K562 (cell line): ENCODE measurements at regions not wholly inside any gene's neighbourhood (a gene's known extent, or its start where the extent isn't known, plus 50 kb on each side); places are given as distances from the start of the nearest gene placed in this dataset.

Experiments used
- ATAC-seq: fragments of 200-7000 bp; cut with Tn5 transposase; 3 replicates; pipeline ENCODE4 v1.9.1; 2020; ENCODE audit warnings: moderate library complexity
- BruUV-seq: library from RNA; stranded (reverse); fragments of 400-500 nt; replicated peaks from 2 replicates; lab custom pipeline; 2021; lab: Mats Ljungman, UMichigan
- CTCF ChIA-PET: fragments of 300-600 bp; formaldehyde crosslinking; extraction: SDS; loops from one replicate; lab custom pipeline; 2021; ENCODE audit warnings: low intra/inter-chr PET ratio; lab: Yijun Ruan, JAX
- POLR2A ChIA-PET: fragments of 300-600, 350-650 bp; sonication (Branson Sonifier 250); formaldehyde crosslinking; extraction: SDS; loops from one replicate; lab custom pipeline; 2021; ENCODE audit warnings: antibody characterized with exemption, inconsistent platforms; lab: Yijun Ruan, JAX
- DNase-seq, 4 experiments: peaks; one replicate each; pipeline versions ENCODE4 v3.0.0 to v3.0.0-alpha.2; 2011 to 2018; ENCODE audit warnings: low spot score in 3 of 4, mixed read lengths in 3 of 4; ENCODE audit errors: extremely low read depth in 1 of 4
- FAIRE-seq: peaks from 2 replicates; lab custom pipeline; 2011; peaks lifted over from hg19 to GRCh38; lab: Jason Lieb, UNC
- H2AFZ ChIP-seq: 2 replicates; pipeline ENCODE4 v1.6.0; 2011; ENCODE audit warnings: low read depth, low read length, control low read depth, inconsistent platforms
- H3K27ac ChIP-seq: fragments of 200-600 bp; 3 replicates; pipeline ENCODE4 v1.8.0; 2011; ENCODE audit warnings: low read depth, mild to moderate bottlenecking, control low read depth, inconsistent platforms, low read length, moderate library complexity, mixed read lengths; ENCODE audit errors: extremely low read depth
- H3K27me3 ChIP-seq, 2 experiments: fragments of 300-600 bp in 1 of 2; 2 replicates in 1 of 2; 3 replicates in 1 of 2; pipeline versions ENCODE4 v1.6.0 to v1.8.0; 2011; ENCODE audit warnings: inconsistent platforms in 2 of 2, low read length in 2 of 2, mild to moderate bottlenecking in 1 of 2, mixed read lengths in 1 of 2, moderate library complexity in 1 of 2; ENCODE audit not compliant: control insufficient read depth in 2 of 2, insufficient read depth in 2 of 2
- H3K36me3 ChIP-seq: fragments of 300-600 bp; 3 replicates; pipeline ENCODE4 v1.8.0; 2011; ENCODE audit warnings: mild to moderate bottlenecking, low read length, inconsistent platforms; ENCODE audit not compliant: control insufficient read depth, insufficient read depth
- H3K4me1 ChIP-seq, 2 experiments: fragments of 200-600 bp in 1 of 2; replicated peaks in 1 of 2; 2 replicates in 1 of 2; 3 replicates in 1 of 2; pipeline versions ENCODE4 v1.5.1 to v1.8.0; 2011; ENCODE audit warnings: inconsistent platforms in 2 of 2, low read length in 2 of 2, mild to moderate bottlenecking in 1 of 2, mixed read lengths in 1 of 2, moderate library complexity in 1 of 2; ENCODE audit not compliant: control insufficient read depth in 2 of 2, insufficient read depth in 2 of 2
- H3K4me2 ChIP-seq: 2 replicates; pipeline ENCODE4 v1.6.1; 2011; ENCODE audit warnings: low read length, control low read depth, inconsistent platforms, mixed read lengths; ENCODE audit not compliant: insufficient read depth
- H3K4me3 ChIP-seq: fragments of 200-600 bp; sonication (generic), shearing (Covaris generic); 2 replicates; pipeline ENCODE4 v1.5.1; 2016; ENCODE audit warnings: control low read depth, inconsistent platforms
- H3K79me2 ChIP-seq: fragments of 200-600 bp; 3 replicates; pipeline ENCODE4 v1.8.0; 2011; ENCODE audit warnings: low read length, inconsistent platforms; ENCODE audit not compliant: control insufficient read depth, insufficient read depth
- H3K9ac ChIP-seq, 2 experiments: 2 replicates each; pipeline versions ENCODE4 v1.6.0 to v1.6.1; 2011; ENCODE audit warnings: low read depth in 2 of 2, low read length in 2 of 2, control low read depth in 1 of 2, inconsistent platforms in 1 of 2, mild to moderate bottlenecking in 1 of 2, mixed read lengths in 1 of 2; ENCODE audit not compliant: insufficient read depth in 1 of 2
- H3K9me1 ChIP-seq: one replicate; pipeline ENCODE4 v1.6.0; 2011; ENCODE audit warnings: inconsistent platforms, mild to moderate bottlenecking, low read length, moderate library complexity; ENCODE audit not compliant: control insufficient read depth, insufficient read depth
- H3K9me3 ChIP-seq: replicated peaks from 2 replicates; pipeline ENCODE4 v1.5.1; 2011; ENCODE audit warnings: low read depth, low read length, inconsistent platforms; ENCODE audit not compliant: control insufficient read depth, insufficient read depth
- H4K20me1 ChIP-seq: replicated peaks from 2 replicates; pipeline ENCODE4 v1.6.1; 2011; ENCODE audit warnings: low read length, inconsistent platforms, mixed read lengths; ENCODE audit not compliant: control insufficient read depth, insufficient read depth
- ELK3 ChIP-seq: fragments of 450-650 bp; formaldehyde crosslinking; IDR thresholded peaks from 2 replicates; pipeline ENCODE4 v1.4.0; 2020; ENCODE audit warnings: mild to moderate bottlenecking
- NCOA4 ChIP-seq: fragments of 450-650 bp; IDR thresholded peaks from 2 replicates; pipeline ENCODE4 v1.6.1; 2018; ENCODE audit warnings: mild to moderate bottlenecking; ENCODE audit not compliant: partially characterized antibody
- PKNOX1 ChIP-seq: fragments of 450-650 bp; IDR thresholded peaks from 2 replicates; pipeline ENCODE4 v1.6.1; 2016
- ZC3H8 ChIP-seq: fragments of 450-650 bp; IDR thresholded peaks from 2 replicates; pipeline ENCODE4 v1.6.1; 2017
- ZNF764 ChIP-seq: fragments of 250-450 bp; sonication (Bioruptor Pico); IDR thresholded peaks from 2 replicates; pipeline ENCODE4 v1.4.0; 2020; ENCODE audit warnings: low read depth, mild to moderate bottlenecking, moderate library complexity
- WGBS: fragments of 100-300 bp; shearing (Covaris generic); methylation state at CpG from one replicate; pipeline ENCODE4 v1.1.6; 2016; ENCODE audit warnings: low coverage, mixed read lengths; ENCODE audit not compliant: insufficient coverage; ENCODE audit errors: missing lambda C conversion rate; 5-methylcytosine and 5-hydroxymethylcytosine counted together
- in situ Hi-C: fragments of 300-500 bp; cut with MboI; formaldehyde crosslinking; loops from 4 replicates; pipeline ENCODE4 v1.15.0; 2018; ENCODE audit warnings: inconsistent platforms, mixed read lengths
- intact Hi-C: fragments of 100-400 bp; cut with micrococcal nuclease; formaldehyde crosslinking; loops from 2 replicates; pipeline ENCODE4 v1.14.2; 2022

GRCh38 chr4:108287834-108288413, 119.2 kb upstream of the LEF1 start:
- DNase-seq, result no peak
- Histone ChIP-seq H3K9ac (no peak overlapping the region), H4K20me1 (no peaks in the 10 kb centered on the region), H3K4me2 (no peak overlapping the region), H3K4me1 (no peaks in the 10 kb centered on the region), H2AFZ (no peak overlapping the region), H3K9me3 (no peaks in the 10 kb centered on the region), H3K36me3 (no peaks in the 10 kb centered on the region), H3K27me3 (no peaks in the 10 kb centered on the region; a peak in 1 of 5 replicates), H3K79me2 (no peaks in the 10 kb centered on the region)
- 0% methylated on average over 1 of the region's 1 CpG for WGBS
- no peak for FAIRE-seq
- no TSS peak for BruUV-seq
- in situ Hi-C loops, result no loop called here
- no peak for ATAC-seq
- POLR2A ChIA-PET, result no interaction called here
- TF ChIP-seq ELK3 (CRISPR knock-in tag), result no peak
- TF ChIP-seq PKNOX1, result peak; percentile 26; the same call in 1 of the 2 replicates
- TF ChIP-seq NCOA4, result no peak
- TF ChIP-seq ZC3H8, result no peak
- no peak for TF ChIP-seq ZNF764 (CRISPR knock-in tag)
- TF ChIP-seq, all 486 proteins: peak for 1
- intact Hi-C loops, result no loop called here
- Histone ChIP-seq H3K27ac (no peak overlapping the region), H3K4me3 (no peak overlapping the region), H3K9me1 (no peaks in the 10 kb centered on the region)
- CTCF ChIA-PET, result no interaction called here
